ENCODE measurements at regions not wholly inside any gene's neighbourhood (a gene's known extent, or its start where the extent isn't known, plus 50 kb on each side); places are given as distances from the start of the nearest gene placed in this dataset.

DNA sequence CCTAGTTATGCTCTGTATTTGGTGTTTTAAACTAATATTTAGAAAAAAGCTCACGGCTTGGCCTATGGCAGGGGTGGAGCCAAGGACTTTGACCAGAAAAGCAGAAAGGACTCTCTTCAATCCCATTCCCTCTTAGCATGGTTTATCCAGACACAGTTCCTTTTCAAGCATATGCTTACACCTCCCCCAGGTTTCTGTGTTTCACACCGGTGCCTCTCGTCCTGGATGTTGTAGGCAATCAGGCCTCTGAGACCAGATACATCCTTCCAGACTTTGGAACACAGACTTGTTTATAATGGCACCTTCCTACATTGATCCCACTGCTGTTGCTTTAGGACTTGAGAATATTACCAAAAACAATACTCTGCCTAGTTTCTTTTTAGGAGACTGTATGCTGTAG is 440.5 kb upstream of the ARPP21 start:
- DNase-seq (ENCODE audit: insufficient read length, low spot score) (no peak), FAIRE-seq (no peak)
- TF ChIP-seq, protein P1, sequence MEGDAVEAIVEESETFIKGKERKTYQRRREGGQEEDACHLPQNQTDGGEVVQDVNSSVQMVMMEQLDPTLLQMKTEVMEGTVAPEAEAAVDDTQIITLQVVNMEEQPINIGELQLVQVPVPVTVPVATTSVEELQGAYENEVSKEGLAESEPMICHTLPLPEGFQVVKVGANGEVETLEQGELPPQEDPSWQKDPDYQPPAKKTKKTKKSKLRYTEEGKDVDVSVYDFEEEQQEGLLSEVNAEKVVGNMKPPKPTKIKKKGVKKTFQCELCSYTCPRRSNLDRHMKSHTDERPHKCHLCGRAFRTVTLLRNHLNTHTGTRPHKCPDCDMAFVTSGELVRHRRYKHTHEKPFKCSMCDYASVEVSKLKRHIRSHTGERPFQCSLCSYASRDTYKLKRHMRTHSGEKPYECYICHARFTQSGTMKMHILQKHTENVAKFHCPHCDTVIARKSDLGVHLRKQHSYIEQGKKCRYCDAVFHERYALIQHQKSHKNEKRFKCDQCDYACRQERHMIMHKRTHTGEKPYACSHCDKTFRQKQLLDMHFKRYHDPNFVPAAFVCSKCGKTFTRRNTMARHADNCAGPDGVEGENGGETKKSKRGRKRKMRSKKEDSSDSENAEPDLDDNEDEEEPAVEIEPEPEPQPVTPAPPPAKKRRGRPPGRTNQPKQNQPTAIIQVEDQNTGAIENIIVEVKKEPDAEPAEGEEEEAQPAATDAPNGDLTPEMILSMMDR (IDR thresholded peaks at IDR 0.05; ENCODE audit: insufficient read depth, missing control alignments) = no peak

DNA sequence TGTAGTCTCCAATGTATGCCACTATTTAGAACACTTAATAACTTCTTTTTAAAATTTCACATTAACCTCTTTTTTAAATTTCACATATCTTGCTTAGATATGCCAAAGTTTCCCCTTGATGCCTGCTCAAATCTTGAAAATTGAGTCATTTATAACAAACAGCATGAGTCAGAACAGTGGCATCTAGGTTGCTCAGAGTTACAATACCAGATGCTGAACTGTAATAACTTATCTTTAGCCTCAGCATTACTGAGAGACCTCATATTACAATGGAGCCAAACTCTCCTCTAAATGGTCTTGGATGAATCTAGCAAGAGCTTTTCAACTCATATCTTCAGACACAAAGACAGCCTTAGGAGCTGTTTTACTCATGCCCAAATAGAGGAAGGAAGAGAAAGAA is 439.3 kb upstream of the ARPP21 start:
- TF ChIP-seq, protein P1 (IDR thresholded peaks at IDR 0.05; ENCODE audit: insufficient read depth, missing control alignments) = no peak
- DNase-seq (ENCODE audit: insufficient read length, low spot score) (no peak), FAIRE-seq (no peak)

DNA sequence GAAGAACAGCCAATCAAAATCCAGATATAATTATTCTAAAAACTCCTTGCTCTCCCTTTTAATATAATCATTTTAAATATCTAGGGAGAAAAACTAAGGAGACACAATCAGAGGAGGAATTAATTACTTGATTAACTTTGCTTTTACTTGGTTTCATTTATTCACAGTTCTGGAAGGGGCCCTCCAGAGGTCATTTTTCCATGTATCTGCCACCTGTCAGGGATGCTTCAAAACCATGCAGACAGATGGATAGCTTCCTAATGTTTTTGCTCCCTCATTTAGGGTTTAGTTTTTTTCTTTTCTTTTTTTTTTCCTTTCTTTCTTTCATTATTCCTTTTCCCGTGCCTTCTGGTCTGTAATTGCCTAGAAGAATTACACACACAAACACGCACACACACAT is 438.1 kb upstream of the ARPP21 start:
- DNase-seq (ENCODE audit: insufficient read length, low spot score) = no peak
- TF ChIP-seq, protein P1 (IDR thresholded peaks at IDR 0.05; ENCODE audit: insufficient read depth, missing control alignments) = no peak
- FAIRE-seq = no peak

DNA sequence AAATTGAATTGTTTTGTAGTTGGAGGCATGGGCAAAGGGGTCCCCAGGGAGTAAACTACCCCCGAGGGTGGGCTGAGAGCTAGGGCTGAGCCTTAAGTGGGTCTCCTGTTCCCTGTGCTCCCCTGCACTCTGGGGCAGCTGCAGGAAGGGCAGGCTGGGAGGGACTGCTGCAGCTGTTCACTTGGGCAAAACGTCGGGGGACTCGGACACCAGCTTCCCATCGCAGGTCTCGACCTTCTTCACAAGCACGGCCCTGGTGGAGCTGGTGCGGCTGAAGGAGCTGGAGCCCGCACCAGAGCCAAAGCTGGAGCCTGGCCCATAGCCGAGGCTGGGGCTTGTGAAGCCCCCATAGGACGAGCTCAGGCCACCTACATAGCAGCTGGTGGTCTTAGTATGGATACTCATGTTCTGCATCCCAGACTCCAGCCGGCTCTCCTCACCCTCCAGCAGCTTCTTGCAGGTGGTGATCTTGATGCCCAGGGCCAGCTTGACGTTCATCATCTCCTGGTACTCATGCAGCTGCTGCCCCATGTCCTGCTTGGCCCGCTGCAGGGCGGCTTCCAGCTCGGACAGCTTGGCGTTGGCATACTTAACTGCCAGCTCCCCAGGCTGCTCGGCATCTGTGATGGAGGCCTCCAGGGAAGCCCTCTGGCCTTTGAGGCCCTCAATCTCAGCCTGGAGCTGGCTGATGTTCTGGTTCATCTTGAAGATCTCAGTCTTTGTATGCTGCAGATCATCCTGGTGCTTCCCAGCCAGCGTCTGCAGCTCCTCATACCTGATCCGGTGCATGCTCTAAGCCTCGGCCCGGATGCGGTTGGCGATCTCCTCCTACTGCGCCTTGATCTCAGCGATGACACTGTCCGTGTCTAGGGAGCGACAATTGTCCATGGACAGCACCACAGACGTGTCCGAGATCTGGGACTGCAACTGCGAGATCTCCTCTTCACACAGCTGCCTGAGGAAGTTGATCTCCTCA is 423.5 kb upstream of the ARPP21 start:
- FAIRE-seq (no peak), DNase-seq (ENCODE audit: insufficient read length, low spot score) (no peak)
- TF ChIP-seq, protein P1 (IDR thresholded peaks at IDR 0.05; ENCODE audit: insufficient read depth, missing control alignments) = no peak

DNA sequence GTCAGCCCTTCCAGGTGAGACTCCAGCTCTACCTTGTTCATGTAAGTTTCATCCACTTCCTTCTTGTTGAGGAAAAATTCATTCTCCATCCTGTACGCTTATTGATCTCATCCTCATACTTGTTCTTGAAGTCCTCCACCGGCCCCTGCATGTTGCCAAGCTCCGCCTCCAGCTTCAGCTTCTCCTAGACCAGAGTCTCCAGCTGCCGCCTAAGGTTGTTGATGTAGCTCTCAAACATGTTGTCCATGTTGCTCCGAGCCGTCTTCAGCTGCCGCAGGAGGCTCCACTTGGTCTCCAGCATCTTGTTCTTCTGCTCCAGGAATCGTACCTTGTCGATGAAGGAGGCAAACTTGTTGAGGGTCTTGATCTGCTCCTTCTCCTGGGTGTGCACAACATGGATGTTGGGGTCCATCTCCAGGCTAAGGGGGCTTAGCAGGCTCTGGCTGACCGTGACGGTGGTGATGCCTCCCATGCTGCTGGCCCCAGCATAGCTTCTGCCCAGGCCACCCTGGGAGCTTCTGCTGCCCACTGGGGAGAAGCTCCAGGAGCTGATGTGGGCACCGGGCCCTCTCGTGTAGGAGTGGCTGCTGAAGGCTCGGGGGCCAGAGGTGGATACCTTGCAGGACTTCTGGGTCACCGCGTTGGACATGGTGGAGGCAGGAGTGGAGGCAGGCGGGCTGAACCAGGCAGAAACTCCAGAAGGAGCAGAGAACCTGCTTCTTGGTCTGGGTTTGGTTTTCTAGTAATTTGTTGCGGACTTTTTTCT is 422.6 kb upstream of the ARPP21 start:
- TF ChIP-seq, protein P1 (IDR thresholded peaks at IDR 0.05; ENCODE audit: insufficient read depth, missing control alignments) = no peak
- FAIRE-seq = no peak
- no peak for DNase-seq (ENCODE audit: insufficient read length, low spot score)

DNA sequence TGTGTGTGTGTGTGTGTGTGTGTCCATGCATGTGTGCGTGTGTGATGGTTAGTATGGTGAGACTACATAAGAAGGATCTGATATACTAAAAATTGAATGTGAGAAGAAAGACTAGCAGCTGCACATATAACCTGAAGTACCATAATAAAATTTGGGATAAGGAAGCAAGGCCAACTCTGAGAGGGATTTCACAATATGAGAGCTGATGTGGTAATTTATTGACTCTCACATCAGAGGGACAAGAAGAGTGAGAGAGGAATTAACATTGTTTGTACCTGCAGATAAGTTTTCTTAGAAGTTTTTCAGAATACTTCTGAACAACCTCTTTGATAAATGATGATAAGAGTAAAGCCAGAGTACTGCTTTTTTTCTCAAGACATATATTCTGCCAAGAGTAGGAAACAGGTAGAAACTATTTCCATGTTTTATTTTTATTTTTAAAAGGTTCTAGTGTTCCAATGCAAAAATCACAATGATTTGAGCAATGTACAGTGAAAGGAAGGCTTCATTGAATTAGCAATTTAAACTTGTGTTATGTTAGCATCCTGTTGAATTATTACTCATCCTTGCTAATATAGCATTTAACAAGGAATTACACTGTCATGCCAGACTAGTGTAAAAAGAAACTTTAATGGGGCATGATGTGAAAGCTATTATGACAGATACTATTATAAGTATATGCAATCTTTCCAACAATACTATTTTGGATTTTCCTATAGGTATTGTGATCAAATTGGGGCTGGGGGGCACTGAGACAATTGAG is 415.5 kb upstream of the ARPP21 start:
- TF ChIP-seq, protein P1 (IDR thresholded peaks at IDR 0.05; ENCODE audit: insufficient read depth, missing control alignments) = no peak
- DNase-seq (ENCODE audit: insufficient read length, low spot score) (no peak), FAIRE-seq (no peak)

Measured in D721Med (cell line).